Hepatic stellate cell (primary cell): ENCODE measurements at regions not wholly inside any gene's neighbourhood (a gene's known extent, or its start where the extent isn't known, plus 50 kb on each side); places are given as distances from the start of the nearest gene placed in this dataset.
"Not testable (repeated sequence)": the region's sequence is repeated elsewhere in the genome, so short reads cannot be mapped to it uniquely, and the experiment has no call there.

ENCODE experiments used
- DNase-seq: peaks from one replicate; pipeline ENCODE4 v3.0.0; 2011; ENCODE audit warnings: low spot score

- DNase-seq: no peak
Observed at GRCh38 chr11:71383461-71383860, 64.7 kb downstream of the DHCR7 start.

- no peak for DNase-seq
Observed at GRCh38 chr11:71381781-71382505, 66.2 kb downstream of the DHCR7 start.

DNA sequence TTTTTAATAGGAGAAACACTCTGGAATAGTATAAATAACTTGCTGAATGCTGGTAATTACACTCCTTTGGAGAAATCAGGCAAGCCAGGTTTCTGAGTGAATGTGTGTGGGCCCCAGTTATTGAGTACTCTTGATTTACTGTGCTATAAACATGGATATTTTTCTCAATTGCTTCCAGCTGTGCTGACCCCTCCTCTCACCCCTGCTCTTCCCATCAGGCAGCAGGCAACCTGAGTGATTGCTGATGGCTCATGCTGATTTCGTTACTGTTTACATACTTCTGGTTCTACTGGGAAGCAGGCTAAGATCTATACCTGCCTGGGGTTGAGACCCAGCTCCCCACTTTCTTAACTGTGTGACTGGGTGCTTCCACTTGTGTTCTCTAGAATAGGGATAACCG lies 68.5 kb downstream of the DHCR7 start:
- no peak for DNase-seq

- no peak for DNase-seq
Observed at GRCh38 chr11:71373791-71374454, 74.3 kb downstream of the DHCR7 start.

DNA sequence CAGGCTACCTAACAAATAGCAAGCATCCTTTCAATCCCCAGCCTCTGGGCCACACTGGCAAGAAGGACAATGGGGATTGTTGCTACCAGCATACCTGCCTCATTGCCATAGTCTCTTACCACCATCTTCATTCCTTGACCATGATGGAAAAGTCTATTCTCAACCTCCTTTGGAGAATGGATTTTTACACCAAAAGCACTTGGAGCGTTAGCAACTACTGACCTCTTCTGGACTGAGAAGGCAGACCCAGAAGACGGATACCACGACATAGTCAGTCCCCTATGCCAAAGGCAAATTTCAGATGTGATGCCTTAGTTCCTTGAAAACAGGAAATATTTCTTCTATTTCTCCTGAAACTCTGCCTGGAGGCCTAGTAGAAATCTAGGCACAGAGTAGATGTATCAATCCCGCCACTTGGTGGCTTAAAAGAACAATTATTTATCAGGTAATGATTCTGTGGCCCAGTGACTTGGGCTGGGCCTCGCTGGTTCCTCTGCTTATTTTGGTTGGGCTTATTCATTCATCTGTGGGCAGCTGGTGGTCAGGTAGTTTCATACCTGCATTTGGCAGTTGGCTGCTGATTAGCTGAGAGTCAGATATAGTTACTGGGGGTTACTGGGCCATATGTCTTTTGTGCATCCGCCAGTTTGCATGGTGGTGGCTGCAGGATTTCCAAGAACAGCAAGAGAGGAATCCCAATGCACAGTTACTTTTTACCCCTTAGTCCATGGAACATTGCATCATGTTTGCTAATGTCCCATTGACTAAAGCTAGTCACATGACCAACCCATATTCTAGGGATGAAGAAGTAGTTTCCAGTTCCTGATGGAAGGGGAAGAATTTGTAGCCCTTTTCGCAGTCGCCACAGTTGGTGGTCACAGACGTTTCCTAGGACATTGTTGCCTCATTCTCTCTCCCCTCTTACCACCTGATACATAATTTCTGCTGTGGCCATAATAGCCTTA lies 75.2 kb downstream of the DHCR7 start:
- DNase-seq: peak; percentile 65

- DNase-seq: no peak
Observed at GRCh38 chr11:71371674-71372069, 76.5 kb downstream of the DHCR7 start.

GRCh38 chr11:71370895-71371673 lies 77.1 kb downstream of the DHCR7 start:
- no peak for DNase-seq

DNA sequence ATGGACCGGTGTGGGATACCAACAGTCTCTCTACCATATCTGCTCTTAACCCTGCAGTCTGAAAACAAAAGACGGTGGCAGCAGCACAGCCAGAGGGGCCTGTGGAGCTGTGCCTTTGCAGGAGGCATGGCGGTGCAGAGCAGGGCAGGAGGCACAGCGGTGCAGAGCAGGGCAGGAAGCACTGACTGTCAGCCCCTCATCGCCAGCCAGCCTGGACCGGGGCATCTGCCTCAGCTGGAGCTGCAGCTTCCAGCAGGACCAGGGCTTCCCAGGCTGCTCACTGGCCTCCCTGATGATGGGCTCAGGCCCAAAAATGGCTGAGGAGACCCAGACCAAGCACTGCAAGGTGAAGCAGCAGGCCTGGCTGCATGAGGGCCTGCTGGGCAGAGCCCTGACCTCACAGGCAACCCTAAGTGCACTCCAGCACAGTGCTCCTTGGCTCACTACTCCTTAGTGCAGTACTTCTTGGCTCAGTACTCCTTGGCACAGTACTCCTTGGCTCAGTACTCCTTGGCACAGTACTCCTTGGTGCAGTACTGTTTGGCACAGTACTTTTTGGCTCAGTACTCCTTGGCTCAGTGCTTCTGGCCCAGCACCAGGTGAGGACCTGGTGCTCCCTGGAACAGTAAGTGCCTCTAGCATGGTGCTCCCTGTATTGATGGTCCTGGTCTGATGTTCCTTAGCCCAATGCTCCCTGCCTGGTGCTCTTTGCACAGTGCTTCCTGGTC lies 78.0 kb downstream of the DHCR7 start:
- no peak for DNase-seq

- DNase-seq: no peak
Observed at GRCh38 chr11:71369411-71369810, 78.8 kb downstream of the DHCR7 start.

GRCh38 chr11:71368966-71369365 lies 79.2 kb downstream of the DHCR7 start:
- DNase-seq: no peak

- DNase-seq: no peak
Observed at GRCh38 chr11:71367756-71368155, 80.4 kb downstream of the DHCR7 start.

- DNase-seq: not testable (repeated sequence)
Observed at GRCh38 chr11:71367276-71367675, 80.9 kb downstream of the DHCR7 start.

- no peak for DNase-seq
Observed at GRCh38 chr11:71366076-71366475, 82.1 kb downstream of the DHCR7 start.

- DNase-seq: no peak
Observed at GRCh38 chr11:71365626-71366025, 82.6 kb downstream of the DHCR7 start.

DNA sequence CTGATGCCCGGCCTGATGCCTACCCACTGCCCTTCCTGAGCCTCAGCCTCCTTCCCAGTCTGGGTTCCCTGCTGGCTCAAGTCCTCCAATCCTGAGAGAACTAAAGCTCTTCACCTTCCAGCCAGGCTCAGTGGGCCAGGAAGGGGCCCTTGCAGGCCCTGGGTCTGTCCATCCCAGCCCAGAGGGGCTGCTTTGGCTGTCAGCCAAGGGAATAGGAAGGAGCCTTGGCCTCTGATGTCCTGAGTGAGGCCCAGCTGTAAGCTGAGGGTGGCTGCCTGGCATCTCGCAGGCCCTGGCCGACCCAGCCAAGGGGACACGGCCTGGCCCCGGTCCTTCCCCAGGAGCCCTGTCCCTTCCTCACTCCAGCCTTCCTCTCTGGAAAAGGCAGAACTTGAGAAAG lies 83.4 kb downstream of the DHCR7 start:
- no peak for DNase-seq

- DNase-seq: no peak
Observed at GRCh38 chr11:71364176-71364671, 84.0 kb downstream of the DHCR7 start.

- DNase-seq: no peak
Observed at GRCh38 chr11:71363721-71364120, 84.5 kb downstream of the DHCR7 start.

DNA sequence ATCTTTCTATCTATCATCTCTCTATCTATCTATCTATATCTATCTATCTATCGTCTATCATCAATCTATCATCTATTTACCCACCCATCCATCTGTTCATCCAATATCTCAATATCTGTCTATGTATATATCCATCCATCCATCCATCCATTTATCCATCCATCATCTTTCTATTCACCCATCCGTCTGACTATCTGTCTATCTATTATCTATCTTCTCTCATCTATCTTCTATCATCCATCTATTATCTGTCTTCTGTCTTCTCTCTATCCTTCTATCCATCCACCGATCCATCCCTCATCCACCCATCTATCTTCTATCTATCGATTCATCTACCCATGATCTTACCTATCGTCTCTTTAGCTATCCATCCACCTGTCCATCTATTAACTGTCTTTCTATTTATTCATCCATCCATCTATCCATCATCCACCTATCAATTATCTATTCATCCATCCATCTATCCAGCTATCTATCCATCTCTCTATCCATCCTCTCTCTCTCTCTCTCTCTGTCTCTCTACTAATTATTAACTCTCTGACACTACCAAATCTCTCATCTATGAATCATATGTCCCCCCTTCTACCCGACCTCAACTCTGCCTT lies 89.1 kb downstream of the DHCR7 start:
- no peak for DNase-seq

GRCh38 chr11:71358122-71358728 lies 90.0 kb downstream of the DHCR7 start:
- no peak for DNase-seq

DNA sequence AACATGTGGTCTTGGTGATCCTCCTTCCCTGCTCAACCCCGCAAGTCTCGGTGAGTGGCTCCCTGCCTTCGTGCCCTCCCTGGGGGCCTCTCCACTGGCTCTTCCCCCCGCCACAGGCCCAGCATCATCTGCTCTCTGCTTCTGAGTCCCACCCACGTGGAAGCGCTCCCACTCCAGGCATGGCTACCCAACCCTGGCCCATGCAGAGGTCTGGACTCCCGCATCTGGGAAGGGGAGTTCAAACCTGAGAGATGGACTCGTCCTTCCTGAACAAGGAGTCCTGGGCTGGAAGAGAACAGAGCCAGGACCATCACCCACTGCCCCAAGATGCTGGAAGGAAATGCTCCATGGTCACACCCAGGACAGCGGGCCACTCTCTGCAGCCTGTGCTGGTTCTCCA lies 90.8 kb downstream of the DHCR7 start:
- DNase-seq: no peak
